GM12878 (cell line): ENCODE measurements at regions not wholly inside any gene's neighbourhood (a gene's known extent, or its start where the extent isn't known, plus 50 kb on each side); places are given as distances from the start of the nearest gene placed in this dataset.

Experiments used
- ATAC-seq: fragments of 200-7000 bp; cut with Tn5 transposase; 3 replicates; pipeline ENCODE4 v1.9.1; 2020; ENCODE audit warnings: mild to moderate bottlenecking, moderate library complexity
- BruUV-seq: library from RNA; stranded (reverse); fragments of 400-500 nt; replicated peaks from 2 replicates; lab custom pipeline; 2021; lab: Mats Ljungman, UMichigan
- CTCF ChIA-PET: fragments of 300-600 bp; sonication (Branson Sonifier 250); formaldehyde crosslinking; extraction: SDS; loops from one replicate; lab custom pipeline; 2021; ENCODE audit warnings: inconsistent platforms; lab: Yijun Ruan, JAX
- POLR2A ChIA-PET: fragments of 350-600 bp; formaldehyde crosslinking; extraction: SDS; loops from one replicate; lab custom pipeline; 2021; ENCODE audit warnings: inconsistent platforms; lab: Charles Lee
- RAD21 ChIA-PET: fragments of 300-600 bp; sonication (Branson Sonifier 250); formaldehyde crosslinking; loops from one replicate; lab custom pipeline; 2023; ENCODE audit warnings: antibody characterized with exemption; ENCODE audit not compliant: unreplicated experiment; lab: Charles Lee
- SMC1A ChIA-PET: fragments of 300-600 bp; sonication (Branson Sonifier 250); formaldehyde crosslinking; loops from one replicate; lab custom pipeline; 2023; ENCODE audit not compliant: unreplicated experiment, uncharacterized antibody; lab: Charles Lee
- DNase-seq: peaks from one replicate; pipeline ENCODE4 v3.0.0-alpha.2; 2011; ENCODE audit warnings: low read depth, low spot score
- FAIRE-seq: peaks from 3 replicates; lab custom pipeline; 2011; peaks lifted over from hg19 to GRCh38; lab: Jason Lieb, UNC
- H2AFZ ChIP-seq: 2 replicates; pipeline ENCODE4 v1.6.0; 2011; ENCODE audit warnings: low read depth, low read length, control low read depth; ENCODE audit not compliant: control insufficient read depth
- H3K27ac ChIP-seq: 2 replicates; pipeline ENCODE4 v1.5.1; 2011; ENCODE audit warnings: control low read depth; ENCODE audit not compliant: control insufficient read depth, insufficient read depth
- H3K27me3 ChIP-seq, 2 experiments: replicated peaks in 1 of 2; 2 replicates each; pipeline versions ENCODE4 v1.6.0 to v1.6.1; 2011; ENCODE audit warnings: low read length in 1 of 2; ENCODE audit not compliant: control insufficient read depth in 2 of 2, insufficient read depth in 2 of 2
- H3K36me3 ChIP-seq, 2 experiments: 2 replicates each; pipeline ENCODE4 v1.5.1; 2011; ENCODE audit warnings: low read length in 1 of 2; ENCODE audit not compliant: control insufficient read depth in 2 of 2, insufficient read depth in 2 of 2
- H3K4me1 ChIP-seq: 2 replicates; pipeline ENCODE4 v1.6.1; 2011; ENCODE audit warnings: mild to moderate bottlenecking, low read length, moderate library complexity, mixed read lengths; ENCODE audit not compliant: control insufficient read depth, insufficient read depth
- H3K4me2 ChIP-seq: 2 replicates; pipeline ENCODE4 v1.6.0; 2011; ENCODE audit warnings: control low read depth; ENCODE audit not compliant: control insufficient read depth, insufficient read depth
- H3K4me3 ChIP-seq: fragments of 200-600 bp; sonication (generic); 2 replicates; pipeline ENCODE4 v1.5.1; 2016
- H3K79me2 ChIP-seq: 2 replicates; pipeline ENCODE4 v1.6.0; 2011; ENCODE audit warnings: low read length; ENCODE audit not compliant: control insufficient read depth, insufficient read depth
- H3K9ac ChIP-seq: 2 replicates; pipeline ENCODE4 v1.8.0; 2011; ENCODE audit warnings: low read length, control low read depth, mixed read lengths; ENCODE audit not compliant: control insufficient read depth, insufficient read depth
- H3K9me3 ChIP-seq: replicated peaks from 3 replicates; pipeline ENCODE4 v1.5.1; 2011; ENCODE audit warnings: mild to moderate bottlenecking, low read length; ENCODE audit not compliant: control insufficient read depth, insufficient read depth
- H4K20me1 ChIP-seq: 2 replicates; pipeline ENCODE4 v1.6.0; 2011; ENCODE audit not compliant: control insufficient read depth, insufficient read depth
- BCL11A ChIP-seq: IDR thresholded peaks from 2 replicates; pipeline ENCODE4 v1.6.1; 2011; ENCODE audit warnings: low read depth, low read length
- BMI1 ChIP-seq: fragments of 450-650 bp; IDR thresholded peaks from 2 replicates; pipeline ENCODE4 v1.6.1; 2016; ENCODE audit warnings: mild to moderate bottlenecking, moderate library complexity, borderline replicate concordance
- CTCF ChIP-seq, 3 experiments: IDR thresholded peaks in 2 of 3; conservative IDR thresholded peaks in 1 of 3; 2 replicates each; pipeline ENCODE4 v1.5.1; 2011; ENCODE audit warnings: low read depth in 3 of 3, low read length in 3 of 3, mild to moderate bottlenecking in 3 of 3, control low read depth in 2 of 3, moderate library complexity in 2 of 3, inconsistent platforms in 1 of 3, mixed read lengths in 1 of 3; ENCODE audit not compliant: control insufficient read depth in 2 of 3, insufficient read depth in 1 of 3; ENCODE audit errors: extremely low read depth in 1 of 3
- EP300 ChIP-seq, 2 experiments: fragments of 150-350 bp in 1 of 2; IDR thresholded peaks; 2 replicates each; pipeline ENCODE4 v1.6.1; 2011 to 2012; ENCODE audit warnings: low read depth in 2 of 2, low read length in 2 of 2, borderline replicate concordance in 1 of 2, improper control_type of control experiment in 1 of 2, inconsistent platforms in 1 of 2; ENCODE audit not compliant: control insufficient read depth in 1 of 2
- ESRRA ChIP-seq: IDR thresholded peaks from 2 replicates; pipeline ENCODE4 v1.6.1; 2012; ENCODE audit warnings: mild to moderate bottlenecking, low read length, improper control_type of control experiment
- IRF4 ChIP-seq: IDR thresholded peaks from 2 replicates; pipeline ENCODE4 v1.6.1; 2011; ENCODE audit warnings: low read depth, low read length
- KAT2A ChIP-seq: conservative IDR thresholded peaks from 2 replicates; pipeline ENCODE4 v1.6.1; 2011; ENCODE audit warnings: low read depth, low read length; ENCODE audit not compliant: control insufficient read depth
- NFYB ChIP-seq: IDR thresholded peaks from 2 replicates; pipeline ENCODE4 v1.6.1; 2011; ENCODE audit warnings: low read depth, mild to moderate bottlenecking, low read length, improper control_type of control experiment, moderate library complexity; ENCODE audit not compliant: insufficient read depth
- SMAD5 ChIP-seq: IDR thresholded peaks from 2 replicates; pipeline ENCODE4 v1.6.1; 2016; ENCODE audit warnings: antibody characterized with exemption, low read depth
- SMARCA5 ChIP-seq: fragments of 450-650 bp; IDR thresholded peaks from 2 replicates; pipeline ENCODE4 v1.6.1; 2017; ENCODE audit warnings: mild to moderate bottlenecking
- USF2 ChIP-seq: IDR thresholded peaks from 2 replicates; pipeline ENCODE4 v1.6.1; 2011; ENCODE audit warnings: low read depth, low read length, improper control_type of control experiment, borderline replicate concordance
- ZNF622 ChIP-seq: fragments of 450-650 bp; IDR thresholded peaks from 2 replicates; pipeline ENCODE4 v1.6.1; 2017; ENCODE audit warnings: mild to moderate bottlenecking, inconsistent platforms
- ZSCAN29 ChIP-seq: fragments of 450-650 bp; IDR thresholded peaks from 2 replicates; pipeline ENCODE4 v1.6.1; 2017; ENCODE audit warnings: mild to moderate bottlenecking, moderate library complexity
- ZZZ3 ChIP-seq: IDR thresholded peaks from 2 replicates; pipeline ENCODE4 v1.6.1; 2011; ENCODE audit warnings: low read depth; ENCODE audit not compliant: control insufficient read depth, insufficient read length
- WGBS: methylation state at CpG from one replicate; pipeline ENCODE4 v1.1.6; 2016; ENCODE audit warnings: low lambda C conversion rate; ENCODE audit not compliant: insufficient replicate concordance, insufficient coverage; ENCODE audit errors: missing lambda C conversion rate; 5-methylcytosine and 5-hydroxymethylcytosine counted together
- in situ Hi-C: fragments of 300-500 bp; cut with MboI; formaldehyde crosslinking; loops from 9 replicates; pipeline ENCODE4 v1.14.3; 2018; ENCODE audit warnings: mixed read lengths
- intact Hi-C: fragments of 100-400 bp; cut with micrococcal nuclease; formaldehyde crosslinking; loops from one replicate; pipeline ENCODE4 v1.14.2; 2022; ENCODE audit not compliant: unreplicated experiment
- TF ChIP-seq, protein P1 (sequence below): IDR thresholded peaks from 2 replicates; pipeline ENCODE4 v1.6.1; 2011; ENCODE audit warnings: borderline replicate concordance, low read depth, mild to moderate bottlenecking, moderate library complexity, low read length; ENCODE audit not compliant: insufficient read depth, poor library complexity, severe bottlenecking
- TF ChIP-seq, protein P2 (sequence below): fragments of 450-650 bp; IDR thresholded peaks from 2 replicates; pipeline ENCODE4 v1.6.1; 2017; ENCODE audit warnings: antibody characterized with exemption, mild to moderate bottlenecking, moderate library complexity
- TF ChIP-seq, protein P3 (sequence below): IDR thresholded peaks from 2 replicates; pipeline ENCODE4 v1.6.1; 2011; ENCODE audit warnings: mild to moderate bottlenecking, low read depth, low read length, moderate library complexity; ENCODE audit not compliant: insufficient replicate concordance

- TF ChIP-seq ZZZ3 (no peak), ESRRA (no peak), ZSCAN29 (no peak), SMARCA5 (no peak), SMAD5 (no peak), IRF4 (no peak), BMI1 (no peak), CTCF (IDR thresholded peaks at IDR 0.05 in 2 of 3, conservative IDR thresholded peaks at IDR 0.05 in 1 of 3; ENCODE audit: control insufficient read depth in 2 of 3, extremely low read depth in 1 of 3, insufficient read depth in 1 of 3, low read depth in 3 of 3, low read length in 3 of 3) (no peak), EP300 (IDR thresholded peaks at IDR 0.05; ENCODE audit: borderline replicate concordance in 1 of 2, control insufficient read depth in 1 of 2, low read depth in 2 of 2, low read length in 2 of 2) (no peak), ZNF622 (no peak), USF2 (no peak), NFYB (no peak), KAT2A (no peak), BCL11A (no peak)
- TF ChIP-seq, protein P1, sequence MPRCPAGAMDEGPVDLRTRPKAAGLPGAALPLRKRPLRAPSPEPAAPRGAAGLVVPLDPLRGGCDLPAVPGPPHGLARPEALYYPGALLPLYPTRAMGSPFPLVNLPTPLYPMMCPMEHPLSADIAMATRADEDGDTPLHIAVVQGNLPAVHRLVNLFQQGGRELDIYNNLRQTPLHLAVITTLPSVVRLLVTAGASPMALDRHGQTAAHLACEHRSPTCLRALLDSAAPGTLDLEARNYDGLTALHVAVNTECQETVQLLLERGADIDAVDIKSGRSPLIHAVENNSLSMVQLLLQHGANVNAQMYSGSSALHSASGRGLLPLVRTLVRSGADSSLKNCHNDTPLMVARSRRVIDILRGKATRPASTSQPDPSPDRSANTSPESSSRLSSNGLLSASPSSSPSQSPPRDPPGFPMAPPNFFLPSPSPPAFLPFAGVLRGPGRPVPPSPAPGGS: no peak
- TF ChIP-seq, protein P2, sequence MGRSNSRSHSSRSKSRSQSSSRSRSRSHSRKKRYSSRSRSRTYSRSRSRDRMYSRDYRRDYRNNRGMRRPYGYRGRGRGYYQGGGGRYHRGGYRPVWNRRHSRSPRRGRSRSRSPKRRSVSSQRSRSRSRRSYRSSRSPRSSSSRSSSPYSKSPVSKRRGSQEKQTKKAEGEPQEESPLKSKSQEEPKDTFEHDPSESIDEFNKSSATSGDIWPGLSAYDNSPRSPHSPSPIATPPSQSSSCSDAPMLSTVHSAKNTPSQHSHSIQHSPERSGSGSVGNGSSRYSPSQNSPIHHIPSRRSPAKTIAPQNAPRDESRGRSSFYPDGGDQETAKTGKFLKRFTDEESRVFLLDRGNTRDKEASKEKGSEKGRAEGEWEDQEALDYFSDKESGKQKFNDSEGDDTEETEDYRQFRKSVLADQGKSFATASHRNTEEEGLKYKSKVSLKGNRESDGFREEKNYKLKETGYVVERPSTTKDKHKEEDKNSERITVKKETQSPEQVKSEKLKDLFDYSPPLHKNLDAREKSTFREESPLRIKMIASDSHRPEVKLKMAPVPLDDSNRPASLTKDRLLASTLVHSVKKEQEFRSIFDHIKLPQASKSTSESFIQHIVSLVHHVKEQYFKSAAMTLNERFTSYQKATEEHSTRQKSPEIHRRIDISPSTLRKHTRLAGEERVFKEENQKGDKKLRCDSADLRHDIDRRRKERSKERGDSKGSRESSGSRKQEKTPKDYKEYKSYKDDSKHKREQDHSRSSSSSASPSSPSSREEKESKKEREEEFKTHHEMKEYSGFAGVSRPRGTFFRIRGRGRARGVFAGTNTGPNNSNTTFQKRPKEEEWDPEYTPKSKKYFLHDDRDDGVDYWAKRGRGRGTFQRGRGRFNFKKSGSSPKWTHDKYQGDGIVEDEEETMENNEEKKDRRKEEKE: no peak
- TF ChIP-seq, protein P3, sequence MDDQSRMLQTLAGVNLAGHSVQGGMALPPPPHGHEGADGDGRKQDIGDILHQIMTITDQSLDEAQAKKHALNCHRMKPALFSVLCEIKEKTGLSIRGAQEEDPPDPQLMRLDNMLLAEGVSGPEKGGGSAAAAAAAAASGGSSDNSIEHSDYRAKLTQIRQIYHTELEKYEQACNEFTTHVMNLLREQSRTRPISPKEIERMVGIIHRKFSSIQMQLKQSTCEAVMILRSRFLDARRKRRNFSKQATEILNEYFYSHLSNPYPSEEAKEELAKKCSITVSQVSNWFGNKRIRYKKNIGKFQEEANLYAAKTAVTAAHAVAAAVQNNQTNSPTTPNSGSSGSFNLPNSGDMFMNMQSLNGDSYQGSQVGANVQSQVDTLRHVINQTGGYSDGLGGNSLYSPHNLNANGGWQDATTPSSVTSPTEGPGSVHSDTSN: no peak
- no peaks in the 10 kb centered on the region for H3K27me3 ChIP-seq
- H3K4me1 ChIP-seq: no peaks in the 10 kb centered on the region
- no peak overlapping the region for H3K27ac ChIP-seq
- H3K9ac ChIP-seq: no peak overlapping the region
- no peak overlapping the region for H3K4me3 ChIP-seq
- CTCF ChIA-PET: interaction anchor here (0.5 to 0.6 kb wide), 2 partner anchors 402 to 1052 kb away, joined by 3 read pairs; no protein-coding TSS in a partner anchor
- RAD21 ChIA-PET: no interaction called here
- no peak for FAIRE-seq
- no peaks in the 10 kb centered on the region for H4K20me1 ChIP-seq
- no peak for DNase-seq
- H3K9me3 ChIP-seq: no peaks in the 10 kb centered on the region
- intact Hi-C loops: no loop called here
- no TSS peak for BruUV-seq
- in situ Hi-C loops: no loop called here
- ATAC-seq: no peak
- H3K79me2 ChIP-seq: no peaks in the 10 kb centered on the region
- WGBS: 76% methylated on average over 9 of the region's 9 CpGs
- POLR2A ChIA-PET: no interaction called here
- H3K36me3 ChIP-seq: no peaks in the 10 kb centered on the region
- no peak overlapping the region for H2AFZ ChIP-seq
- SMC1A ChIA-PET: interaction anchor here (0.7 kb wide), 1 partner anchor 117 kb away, joined by 3 read pairs; no protein-coding TSS in a partner anchor
- no peak overlapping the region for H3K4me2 ChIP-seq
These were observed 205.4 kb downstream of the HS3ST1 start for GRCh38 chr4:11223311-11223710.
